ENCODE measurements at regions not wholly inside any gene's neighbourhood (a gene's known extent, or its start where the extent isn't known, plus 50 kb on each side); places are given as distances from the start of the nearest gene placed in this dataset.

DNA sequence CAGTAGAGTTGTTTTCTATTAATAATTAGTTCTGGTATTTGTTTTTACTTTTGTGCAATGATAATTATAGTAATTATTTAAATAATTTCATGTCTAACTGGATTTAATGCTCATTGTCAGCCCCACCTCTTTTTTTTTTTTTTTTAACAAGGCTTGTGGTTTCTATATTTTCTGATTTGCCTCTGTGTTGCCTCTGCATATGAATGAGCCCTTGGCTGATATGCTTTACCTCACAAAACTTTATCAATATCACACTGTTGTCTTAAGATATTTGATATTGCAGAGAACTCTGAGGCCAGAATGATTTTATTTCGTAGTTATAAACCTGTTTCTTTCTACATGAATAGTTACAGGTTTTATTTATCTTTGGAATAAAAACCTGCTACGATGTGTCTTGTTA lies 116.2 kb upstream of the ATP2B1 start:
- TF ChIP-seq, protein P1, sequence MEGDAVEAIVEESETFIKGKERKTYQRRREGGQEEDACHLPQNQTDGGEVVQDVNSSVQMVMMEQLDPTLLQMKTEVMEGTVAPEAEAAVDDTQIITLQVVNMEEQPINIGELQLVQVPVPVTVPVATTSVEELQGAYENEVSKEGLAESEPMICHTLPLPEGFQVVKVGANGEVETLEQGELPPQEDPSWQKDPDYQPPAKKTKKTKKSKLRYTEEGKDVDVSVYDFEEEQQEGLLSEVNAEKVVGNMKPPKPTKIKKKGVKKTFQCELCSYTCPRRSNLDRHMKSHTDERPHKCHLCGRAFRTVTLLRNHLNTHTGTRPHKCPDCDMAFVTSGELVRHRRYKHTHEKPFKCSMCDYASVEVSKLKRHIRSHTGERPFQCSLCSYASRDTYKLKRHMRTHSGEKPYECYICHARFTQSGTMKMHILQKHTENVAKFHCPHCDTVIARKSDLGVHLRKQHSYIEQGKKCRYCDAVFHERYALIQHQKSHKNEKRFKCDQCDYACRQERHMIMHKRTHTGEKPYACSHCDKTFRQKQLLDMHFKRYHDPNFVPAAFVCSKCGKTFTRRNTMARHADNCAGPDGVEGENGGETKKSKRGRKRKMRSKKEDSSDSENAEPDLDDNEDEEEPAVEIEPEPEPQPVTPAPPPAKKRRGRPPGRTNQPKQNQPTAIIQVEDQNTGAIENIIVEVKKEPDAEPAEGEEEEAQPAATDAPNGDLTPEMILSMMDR (IDR thresholded peaks at IDR 0.05; ENCODE audit: low read depth, low read length, poor library complexity, severe bottlenecking): no peak
- no peak for TF ChIP-seq EZH2phosphoT487 (IDR thresholded peaks at IDR 0.05; ENCODE audit: borderline replicate concordance, low read length)
